HUES64 (cell line): ENCODE measurements at regions not wholly inside any gene's neighbourhood (a gene's known extent, or its start where the extent isn't known, plus 50 kb on each side); places are given as distances from the start of the nearest gene placed in this dataset.

Experiments
- H3K27ac ChIP-seq: 2 replicates; pipeline ENCODE4 v1.7.0; 2013; ENCODE audit warnings: low read depth, low read length, inconsistent platforms
- H3K27me3 ChIP-seq: 2 replicates; pipeline ENCODE4 v1.6.1; 2013; ENCODE audit warnings: mild to moderate bottlenecking, low read length; ENCODE audit not compliant: insufficient read depth
- H3K36me3 ChIP-seq: 2 replicates; pipeline ENCODE4 v1.6.1; 2013; ENCODE audit warnings: mild to moderate bottlenecking, low read length; ENCODE audit not compliant: insufficient read depth
- H3K4me1 ChIP-seq: 2 replicates; pipeline ENCODE4 v1.6.1; 2013; ENCODE audit warnings: mild to moderate bottlenecking, low read length, moderate library complexity; ENCODE audit not compliant: insufficient read depth
- H3K4me3 ChIP-seq: 2 replicates; pipeline ENCODE4 v1.5.1; 2013; ENCODE audit warnings: mild to moderate bottlenecking, low read length, moderate library complexity
- H3K9ac ChIP-seq: 2 replicates; pipeline ENCODE4 v1.6.1; 2013; ENCODE audit warnings: mild to moderate bottlenecking, low read depth, low read length
- H3K9me3 ChIP-seq: 2 replicates; pipeline ENCODE4 v1.6.1; 2013; ENCODE audit warnings: low read depth, low read length; ENCODE audit not compliant: insufficient read depth
- WGBS: fragments of 150-250, 120-280 bp; methylation state at CpG from one replicate; pipeline ENCODE4 v1.1.7; 2013; ENCODE audit warnings: missing lambda C conversion rate; 5-methylcytosine and 5-hydroxymethylcytosine counted together

DNA sequence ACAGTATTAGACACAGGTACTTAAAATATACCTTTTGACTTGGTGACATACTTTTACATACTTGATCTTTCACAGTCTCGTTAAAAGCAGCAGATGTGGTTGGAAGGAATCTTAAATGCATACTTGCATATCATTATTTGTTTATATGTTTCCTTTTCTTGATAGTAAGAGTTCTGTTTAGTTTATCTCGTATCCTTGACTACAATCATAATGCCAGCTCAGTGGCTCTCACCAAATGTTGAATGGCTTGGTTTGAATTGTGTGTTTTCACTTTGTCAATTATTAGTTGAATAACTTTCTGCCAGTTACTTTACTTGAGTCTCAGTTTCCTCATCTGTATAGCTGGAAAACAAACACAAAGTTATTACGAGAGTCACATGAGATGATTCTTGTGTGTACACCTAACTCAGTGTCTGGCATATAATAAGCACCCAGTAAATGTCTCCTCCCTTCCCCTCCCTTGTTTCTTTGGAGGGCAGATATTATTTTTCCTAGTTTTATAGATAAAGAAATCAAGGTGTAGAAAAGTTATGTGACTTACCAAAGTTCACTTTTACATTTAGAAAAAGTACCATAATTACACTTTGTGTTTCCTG is 131.6 kb upstream of the IVNS1ABP start:
- whole genome bisulfite sequencing = 100% methylated on average over 3 of the region's 3 CpGs
- no peaks in the 10 kb centered on the region for H3K4me1 ChIP-seq
- no peaks in the 10 kb centered on the region for H3K9me3 ChIP-seq

DNA sequence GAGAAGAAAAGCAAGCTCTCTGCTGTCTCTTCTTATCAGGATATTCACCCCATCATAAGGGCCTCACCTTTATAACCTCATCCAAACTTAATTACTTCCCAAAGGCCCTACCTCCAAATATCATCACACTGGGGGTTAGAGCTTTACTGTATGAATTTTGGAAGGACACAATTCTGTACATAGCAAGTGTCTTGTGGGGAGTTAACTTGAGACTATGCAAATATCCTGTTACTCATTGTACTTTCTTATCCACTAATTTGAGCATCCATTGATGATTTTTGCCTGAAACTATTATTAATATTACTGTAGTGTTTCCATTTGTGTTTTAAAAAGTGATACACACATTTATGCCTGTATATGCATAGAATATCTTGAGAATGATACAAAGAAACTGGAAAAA is 129.1 kb upstream of the IVNS1ABP start:
- Histone ChIP-seq H3K9ac (no peak overlapping the region), H3K4me1 (no peaks in the 10 kb centered on the region), H3K4me3 (no peak overlapping the region), H3K36me3 (no peaks in the 10 kb centered on the region), H3K9me3 (no peaks in the 10 kb centered on the region), H3K27ac (no peak overlapping the region), H3K27me3 (no peaks in the 10 kb centered on the region)

More for the DNA sequence above, 131.6 kb upstream of the IVNS1ABP start:
- Histone ChIP-seq H3K27me3 (no peaks in the 10 kb centered on the region), H3K27ac (no peak overlapping the region), H3K36me3 (no peaks in the 10 kb centered on the region), H3K4me3 (no peak overlapping the region), H3K9ac (no peak overlapping the region)

DNA sequence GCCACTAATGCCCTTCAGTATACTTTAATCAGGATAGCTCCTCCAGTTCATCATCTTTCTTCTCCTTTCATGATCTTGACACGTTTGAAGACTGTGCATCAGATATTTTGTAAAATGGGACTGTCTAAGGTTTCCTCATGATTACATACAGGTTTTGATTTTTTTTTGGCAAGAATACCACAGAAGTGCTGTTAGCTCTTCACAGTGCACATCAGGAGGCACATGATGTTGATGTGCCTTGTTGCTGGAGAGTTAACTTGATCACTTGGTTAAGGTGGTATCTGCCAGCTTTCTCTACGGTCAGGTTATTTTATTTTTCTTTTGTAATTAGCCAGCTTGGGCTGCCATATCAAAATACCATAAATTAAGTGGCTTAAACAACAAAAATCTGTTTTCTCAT is 128.6 kb upstream of the IVNS1ABP start:
- H3K4me3 ChIP-seq = no peak overlapping the region
- H3K9me3 ChIP-seq = no peaks in the 10 kb centered on the region
- 97% methylated on average over 2 of the region's 2 CpGs for WGBS
- H3K27me3 ChIP-seq = no peaks in the 10 kb centered on the region
- no peaks in the 10 kb centered on the region for H3K36me3 ChIP-seq
- H3K27ac ChIP-seq = no peak overlapping the region
- no peak overlapping the region for H3K9ac ChIP-seq
- H3K4me1 ChIP-seq = no peaks in the 10 kb centered on the region

DNA sequence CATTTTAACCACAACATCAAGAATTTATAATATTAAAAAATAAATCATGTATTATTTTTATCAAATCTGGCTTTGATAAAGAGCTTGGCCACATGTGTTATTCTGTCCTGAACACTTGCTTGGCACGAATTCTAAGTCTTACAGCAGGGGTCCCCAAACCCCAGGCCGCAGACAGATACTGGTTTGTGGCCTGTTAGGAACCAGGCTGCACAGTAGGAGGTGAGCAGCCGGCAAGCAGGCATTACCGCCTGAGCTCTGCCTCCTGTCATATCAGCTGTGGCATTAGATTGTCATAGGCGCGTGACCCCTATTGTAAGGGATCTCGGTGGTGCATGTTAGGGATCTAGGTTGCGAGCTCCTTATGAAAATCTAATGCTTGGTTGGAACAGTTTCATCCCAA is 127.6 kb upstream of the IVNS1ABP start:
- Histone ChIP-seq H3K27me3 (no peaks in the 10 kb centered on the region), H3K4me1 (no peaks in the 10 kb centered on the region), H3K4me3 (no peak overlapping the region), H3K9ac (no peak overlapping the region), H3K27ac (no peak overlapping the region), H3K9me3 (no peaks in the 10 kb centered on the region), H3K36me3 (no peaks in the 10 kb centered on the region)
- WGBS = 75% methylated on average over 8 of the region's 8 CpGs

DNA sequence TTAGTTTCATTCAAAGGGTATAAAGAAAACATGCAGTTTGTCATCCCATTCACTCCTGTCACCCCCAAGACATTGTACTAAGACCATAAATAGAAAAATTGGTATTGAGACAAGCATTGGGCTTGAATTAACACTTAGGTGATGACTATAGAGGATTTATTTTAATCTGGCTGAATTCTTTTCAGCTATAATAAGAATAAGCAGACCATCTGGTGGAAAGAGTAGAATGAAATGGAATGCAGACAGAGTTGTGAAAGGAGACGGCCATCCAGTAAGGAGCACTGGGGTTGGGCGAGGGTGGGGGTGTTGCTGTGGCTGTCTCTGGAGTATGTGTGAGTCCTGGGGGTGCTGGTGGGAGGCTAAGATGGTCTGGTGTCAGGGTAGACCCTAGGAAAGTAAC is 125.0 kb upstream of the IVNS1ABP start:
- H3K27me3 ChIP-seq = no peaks in the 10 kb centered on the region
- no peak overlapping the region for H3K4me3 ChIP-seq
- no peak overlapping the region for H3K9ac ChIP-seq
- no peaks in the 10 kb centered on the region for H3K4me1 ChIP-seq
- WGBS = 93% methylated on average over 2 of the region's 2 CpGs
- H3K36me3 ChIP-seq = no peaks in the 10 kb centered on the region
- H3K9me3 ChIP-seq = no peaks in the 10 kb centered on the region
- H3K27ac ChIP-seq = no peak overlapping the region

DNA sequence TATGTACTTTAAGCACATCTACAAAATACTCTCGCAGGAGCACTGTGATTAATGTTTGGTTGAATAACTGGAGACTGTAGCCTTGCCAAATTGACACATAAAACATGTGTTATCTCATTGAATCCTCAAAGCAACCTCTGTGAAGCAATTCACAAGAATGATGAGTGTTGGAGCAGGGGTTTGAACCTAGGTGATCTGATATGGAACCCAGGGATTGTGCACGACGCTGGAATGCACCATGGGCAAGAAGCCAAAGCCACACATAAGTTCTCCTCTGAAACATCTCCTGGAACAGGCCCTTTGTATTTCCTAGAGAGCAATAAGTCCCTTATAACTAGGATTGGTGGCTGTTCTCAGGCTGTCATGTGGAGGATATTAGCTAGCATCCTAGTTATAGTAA is 124.6 kb upstream of the IVNS1ABP start:
- no peaks in the 10 kb centered on the region for H3K27me3 ChIP-seq
- H3K27ac ChIP-seq = no peak overlapping the region
- H3K9me3 ChIP-seq = no peaks in the 10 kb centered on the region
- 92% methylated on average over 3 of the region's 3 CpGs for WGBS
- no peaks in the 10 kb centered on the region for H3K4me1 ChIP-seq
- H3K4me3 ChIP-seq = no peak overlapping the region
- no peak overlapping the region for H3K9ac ChIP-seq
- no peaks in the 10 kb centered on the region for H3K36me3 ChIP-seq

DNA sequence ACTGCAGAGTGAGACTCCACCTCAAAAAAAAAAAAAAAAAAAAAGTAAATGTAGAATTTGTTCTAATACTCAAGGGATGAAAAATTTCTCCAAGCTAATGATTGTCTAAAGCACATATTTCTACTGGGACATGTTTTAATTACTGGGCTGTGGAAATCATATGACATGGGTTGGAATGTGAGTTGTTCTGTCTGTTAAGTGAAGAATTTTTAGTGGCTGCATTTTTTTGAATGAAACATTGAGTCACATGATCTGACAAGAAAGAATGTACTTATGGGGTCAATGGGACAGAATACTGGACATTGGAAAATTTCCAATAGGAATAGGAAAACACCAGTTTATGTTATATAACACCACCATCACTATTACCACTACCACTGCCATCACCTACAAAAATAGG is 123.8 kb upstream of the IVNS1ABP start:
- H3K27ac ChIP-seq = no peak overlapping the region
- H3K4me3 ChIP-seq = no peak overlapping the region
- no peak overlapping the region for H3K9ac ChIP-seq
- no peaks in the 10 kb centered on the region for H3K36me3 ChIP-seq
- no peaks in the 10 kb centered on the region for H3K4me1 ChIP-seq
- no peaks in the 10 kb centered on the region for H3K9me3 ChIP-seq
- no peaks in the 10 kb centered on the region for H3K27me3 ChIP-seq

DNA sequence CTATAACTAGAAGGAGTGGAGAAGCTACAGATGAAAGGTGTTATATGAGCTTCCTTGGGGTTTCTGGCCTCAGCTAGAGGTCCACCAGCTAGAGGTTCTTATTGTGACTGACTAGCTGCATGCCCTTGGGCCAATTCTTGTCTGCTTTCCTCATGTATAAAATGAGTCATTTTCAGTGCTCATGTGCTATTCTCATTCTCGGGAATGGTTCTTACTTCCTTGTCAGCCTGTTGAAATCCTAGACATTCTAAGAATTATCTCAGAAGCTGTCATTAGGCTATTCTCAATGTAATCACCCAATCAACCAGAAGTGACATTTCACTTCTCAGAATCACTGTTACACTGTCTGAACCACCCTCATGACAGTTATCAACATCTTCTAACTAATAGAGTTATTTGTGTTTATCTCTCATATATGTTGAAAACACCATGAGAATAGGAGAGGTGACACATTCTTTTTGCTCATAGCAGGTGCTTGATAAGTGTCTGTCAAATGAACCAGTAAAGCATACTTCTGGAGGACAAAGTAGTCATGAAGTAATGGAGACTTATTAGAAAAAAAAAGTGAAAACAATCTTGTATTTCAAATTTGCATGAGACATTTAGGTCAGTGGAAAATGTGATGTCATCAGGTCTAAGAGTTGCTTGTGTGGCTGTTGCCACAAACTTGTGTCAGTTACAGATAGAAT is 122.8 kb upstream of the IVNS1ABP start:
- no peaks in the 10 kb centered on the region for H3K27me3 ChIP-seq
- H3K4me3 ChIP-seq = no peak overlapping the region
- H3K4me1 ChIP-seq = no peaks in the 10 kb centered on the region
- no peaks in the 10 kb centered on the region for H3K9me3 ChIP-seq
- WGBS = 98% methylated on average over 1 of the region's 1 CpG
- H3K36me3 ChIP-seq = no peaks in the 10 kb centered on the region
- no peak overlapping the region for H3K9ac ChIP-seq
- H3K27ac ChIP-seq = no peak overlapping the region

DNA sequence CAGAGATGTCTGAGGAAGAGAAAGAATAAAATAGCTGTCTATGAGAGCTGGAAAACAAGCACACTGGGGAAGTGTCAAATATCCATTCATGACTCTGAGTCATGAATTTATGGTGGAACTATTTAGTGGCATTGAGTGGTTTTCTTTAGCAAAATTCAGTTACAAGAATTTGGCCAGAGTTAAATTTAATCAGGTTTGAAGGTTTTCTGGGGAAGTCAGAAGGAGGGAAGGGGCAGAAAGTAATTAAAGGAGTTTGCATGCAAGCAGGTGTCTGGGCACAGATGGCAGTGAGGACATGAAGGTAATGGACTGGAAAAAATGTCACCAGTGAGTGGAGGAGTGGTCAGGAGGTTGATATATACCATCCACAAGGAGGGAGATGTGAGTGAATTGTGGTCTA is 121.9 kb upstream of the IVNS1ABP start:
- no peaks in the 10 kb centered on the region for H3K36me3 ChIP-seq
- no peaks in the 10 kb centered on the region for H3K27me3 ChIP-seq
- no peaks in the 10 kb centered on the region for H3K4me1 ChIP-seq
- H3K9ac ChIP-seq = no peak overlapping the region
- H3K27ac ChIP-seq = no peak overlapping the region
- no peaks in the 10 kb centered on the region for H3K9me3 ChIP-seq
- H3K4me3 ChIP-seq = no peak overlapping the region

DNA sequence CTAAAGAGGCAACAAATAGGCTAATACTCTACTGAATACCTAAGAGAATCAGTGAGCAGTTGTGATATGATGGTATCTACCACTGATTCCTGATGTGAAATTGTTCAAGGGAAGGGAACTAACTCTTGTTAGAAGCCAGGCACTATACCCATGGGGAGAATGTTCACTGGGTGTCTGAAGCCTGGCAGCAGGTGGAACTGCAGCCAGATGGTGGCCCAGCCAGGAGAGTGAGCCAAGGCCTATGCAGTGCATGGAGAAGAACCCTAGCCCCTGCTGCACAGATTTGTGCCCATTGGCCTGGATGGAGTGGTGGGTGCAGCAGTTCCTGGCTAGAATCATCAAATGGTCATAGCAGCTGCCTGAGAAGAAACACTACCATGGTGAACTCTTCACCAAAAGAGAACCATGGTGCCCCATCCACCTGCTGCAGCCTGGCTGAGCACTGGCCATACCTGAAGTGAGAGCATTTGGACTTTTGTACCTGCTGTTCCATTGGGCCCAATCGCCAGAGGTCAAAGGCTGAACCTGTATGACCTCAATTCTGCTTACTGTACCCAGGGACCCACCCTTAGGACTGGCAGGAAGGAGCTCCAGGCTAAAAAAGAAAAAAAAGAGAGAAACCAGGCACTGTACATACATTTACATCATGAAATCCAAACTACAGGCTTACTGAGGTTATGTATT is 118.8 kb upstream of the IVNS1ABP start:
- Histone ChIP-seq H3K27ac (no peak overlapping the region), H3K9me3 (no peaks in the 10 kb centered on the region), H3K36me3 (no peaks in the 10 kb centered on the region), H3K4me1 (no peaks in the 10 kb centered on the region), H3K9ac (no peak overlapping the region), H3K27me3 (no peaks in the 10 kb centered on the region), H3K4me3 (no peak overlapping the region)
- WGBS = 91% methylated on average over 1 of the region's 1 CpG

DNA sequence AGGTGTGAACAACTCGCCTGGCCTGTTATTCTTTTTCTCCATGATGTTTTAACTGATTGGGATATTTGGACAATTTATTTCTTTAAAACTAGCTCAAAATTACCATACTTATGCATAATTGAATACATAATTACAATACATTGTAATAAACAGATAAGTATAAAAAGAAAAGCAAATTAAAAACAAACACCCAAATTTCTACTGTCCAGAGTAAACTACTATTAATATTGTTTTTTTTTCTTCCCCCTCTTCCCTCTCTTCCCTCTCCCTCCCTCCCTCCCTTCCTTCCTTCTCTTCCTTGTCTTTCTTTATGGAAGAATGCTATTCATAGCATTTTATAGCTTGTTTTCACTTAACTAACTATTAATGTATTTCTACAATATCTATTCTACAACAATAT is 117.7 kb upstream of the IVNS1ABP start:
- Histone ChIP-seq H3K27me3 (no peaks in the 10 kb centered on the region), H3K4me1 (no peaks in the 10 kb centered on the region), H3K9ac (no peak overlapping the region), H3K9me3 (no peaks in the 10 kb centered on the region), H3K4me3 (no peak overlapping the region), H3K36me3 (no peaks in the 10 kb centered on the region), H3K27ac (no peak overlapping the region)
- WGBS = 100% methylated on average over 1 of the region's 1 CpG
